T-helper 1 cell treated with Interleukin-12 subunit alpha and Interleukin-12 subunit beta and Interleukin-4 antibody, amounts not matched to agents 30 μg/mL and 1 μg/mL, for 36 hours (primary cell): ENCODE measurements at regions not wholly inside any gene's neighbourhood (a gene's known extent, or its start where the extent isn't known, plus 50 kb on each side); places are given as distances from the start of the nearest gene placed in this dataset.

Experiments used
- H3K27ac Mint-ChIP-seq: one replicate; pipeline ENCODE4 v1.8.0; 2021; ENCODE audit warnings: mild to moderate bottlenecking, mixed read lengths
- H3K27me3 Mint-ChIP-seq: one replicate; pipeline ENCODE4 v1.8.0; 2021; ENCODE audit warnings: low read depth, mixed read lengths
- H3K36me3 Mint-ChIP-seq: one replicate; pipeline ENCODE4 v1.8.0; 2021; ENCODE audit warnings: low read depth, mixed read lengths
- H3K4me1 Mint-ChIP-seq: one replicate; pipeline ENCODE4 v1.8.0; 2021; ENCODE audit warnings: low read depth, mixed read lengths
- H3K4me3 Mint-ChIP-seq: one replicate; pipeline ENCODE4 v1.8.0; 2021; ENCODE audit warnings: mild to moderate bottlenecking, moderate library complexity, mixed read lengths
- H3K9me3 Mint-ChIP-seq: one replicate; pipeline ENCODE4 v1.8.0; 2021; ENCODE audit warnings: mixed read lengths

DNA sequence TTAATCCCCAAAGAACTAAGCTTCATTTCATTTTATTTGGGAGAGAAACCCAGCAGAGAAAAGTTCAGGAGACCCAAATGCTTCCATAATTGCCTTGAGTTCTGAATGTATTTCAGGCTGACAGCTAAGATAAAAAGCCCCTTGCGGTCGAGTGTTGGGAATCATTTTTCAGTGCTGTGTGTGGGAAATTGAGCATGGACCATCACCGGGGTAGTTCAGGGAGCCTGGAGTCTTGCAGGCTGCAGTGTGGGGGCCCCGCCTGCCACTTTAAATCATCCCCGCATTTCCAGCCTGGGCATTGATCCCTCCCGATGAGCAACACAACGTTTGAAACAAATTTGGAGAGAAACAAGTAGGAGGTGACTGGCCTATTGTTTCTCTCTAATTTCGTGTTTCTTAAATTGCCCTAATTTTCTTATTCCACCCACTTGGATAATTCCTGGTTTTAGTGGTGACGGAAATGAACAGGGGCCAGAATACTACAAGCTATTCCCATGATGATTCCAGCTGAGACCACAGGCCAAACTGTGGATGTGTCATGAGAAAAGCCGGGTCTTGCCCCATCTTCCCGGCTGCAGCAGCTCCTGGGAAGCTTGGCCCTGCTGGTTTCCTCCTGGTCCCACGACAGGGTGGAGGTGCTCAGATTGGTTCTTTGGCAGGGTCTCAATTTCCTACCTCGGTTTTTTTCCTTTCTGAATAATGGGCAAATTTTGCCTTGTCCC is 75.1 kb downstream of the FOXL1 start:
- H3K4me1 Mint-ChIP-seq, result no peaks in the 10 kb centered on the region
- peaks cover 23% of the 10 kb centered on the region for H3K9me3 Mint-ChIP-seq
- H3K27ac Mint-ChIP-seq, result no peak overlapping the region
- H3K27me3 Mint-ChIP-seq, result no peaks in the 10 kb centered on the region
- no peak overlapping the region for H3K4me3 Mint-ChIP-seq
- H3K36me3 Mint-ChIP-seq, result no peaks in the 10 kb centered on the region

DNA sequence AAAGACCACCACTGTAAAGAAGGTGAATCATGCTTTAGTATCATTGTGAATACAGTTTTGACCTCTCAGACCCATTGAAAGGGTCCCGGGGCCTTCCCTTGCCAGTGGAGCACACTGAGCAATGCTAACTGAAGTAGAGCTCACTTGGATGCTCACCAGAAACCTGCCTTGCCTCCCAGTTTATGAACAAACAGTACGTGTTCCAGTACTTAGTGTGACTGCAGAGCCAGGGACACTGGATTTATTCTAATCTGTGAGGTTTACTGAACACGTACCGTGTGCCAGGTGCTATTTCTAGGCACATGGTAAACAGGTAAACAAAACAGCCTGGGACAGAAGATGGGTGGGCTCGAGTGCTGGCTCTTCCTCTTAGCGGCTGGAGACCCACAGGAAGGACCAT is 79.6 kb downstream of the FOXL1 start:
- Mint-ChIP-seq H3K27me3 (peaks cover 7% of the 10 kb centered on the region), H3K4me3 (no peak overlapping the region), H3K9me3 (peaks cover 32% of the 10 kb centered on the region), H3K36me3 (no peaks in the 10 kb centered on the region), H3K4me1 (no peaks in the 10 kb centered on the region), H3K27ac (no peak overlapping the region)

DNA sequence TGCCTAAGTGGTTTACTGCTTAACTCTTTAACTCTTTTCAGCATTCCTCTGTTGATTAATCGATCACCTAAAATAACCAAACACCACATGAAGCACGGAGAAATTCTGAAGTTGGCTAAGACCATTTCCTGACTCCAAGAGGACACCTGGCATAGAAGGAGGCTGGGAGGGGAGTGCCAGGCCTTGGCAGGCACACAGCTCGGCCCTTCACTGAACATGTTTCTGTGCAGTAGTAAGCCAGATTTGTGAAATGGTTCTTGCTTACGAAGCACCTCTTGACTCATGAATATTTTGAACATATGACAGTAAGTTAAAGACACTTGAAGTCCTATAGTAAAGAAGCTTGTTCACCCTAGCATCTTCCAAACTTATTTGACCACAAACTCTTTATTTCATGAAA is 82.3 kb downstream of the FOXL1 start:
- Mint-ChIP-seq H3K4me3 (no peak overlapping the region), H3K36me3 (no peaks in the 10 kb centered on the region), H3K27ac (no peak overlapping the region), H3K4me1 (peaks cover 20% of the 10 kb centered on the region), H3K27me3 (peaks cover 7% of the 10 kb centered on the region), H3K9me3 (peaks cover 25% of the 10 kb centered on the region)

DNA sequence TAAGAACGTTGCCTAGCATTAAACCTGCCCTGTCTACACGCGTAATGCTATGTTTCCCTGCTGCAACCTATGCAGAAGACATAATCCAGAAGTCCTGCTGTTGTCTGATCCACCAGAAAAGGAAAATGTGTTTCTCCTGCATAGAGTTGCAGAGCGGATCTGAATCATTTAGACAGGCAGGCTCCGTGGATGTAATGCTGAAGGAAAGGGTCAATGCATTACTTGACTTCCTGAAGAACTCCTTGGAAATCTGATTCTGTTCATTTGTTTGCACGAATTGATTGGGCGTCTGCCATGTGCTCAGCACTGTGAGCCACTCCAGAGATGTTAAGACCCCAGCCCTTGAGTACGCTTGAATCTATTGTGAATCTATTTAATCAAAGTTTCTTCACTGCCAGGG is 83.4 kb downstream of the FOXL1 start:
- H3K9me3 Mint-ChIP-seq, result peaks cover 21% of the 10 kb centered on the region
- H3K27ac Mint-ChIP-seq, result no peak overlapping the region
- peaks cover 7% of the 10 kb centered on the region for H3K27me3 Mint-ChIP-seq
- H3K4me1 Mint-ChIP-seq, result peaks cover 23% of the 10 kb centered on the region
- H3K36me3 Mint-ChIP-seq, result no peaks in the 10 kb centered on the region
- H3K4me3 Mint-ChIP-seq, result no peak overlapping the region

DNA sequence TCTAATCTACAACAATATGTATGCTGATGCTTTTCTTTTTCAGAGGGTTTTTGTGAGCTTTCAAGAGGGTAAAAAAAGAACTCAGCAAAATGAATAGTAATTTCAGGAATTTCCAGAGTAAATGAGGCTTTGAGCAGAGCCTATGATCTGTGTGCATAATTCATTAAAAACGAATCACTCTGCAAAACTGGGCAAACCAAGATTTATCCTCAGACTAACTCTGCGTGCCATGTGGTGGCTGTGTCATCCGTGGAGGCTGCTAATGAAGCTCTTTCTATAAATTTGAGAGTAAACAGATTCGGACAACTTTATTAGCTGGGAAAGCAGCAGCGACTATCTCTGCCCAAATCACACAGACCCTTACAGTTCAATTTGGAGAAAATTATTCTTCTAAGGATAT is 83.8 kb downstream of the FOXL1 start:
- no peak overlapping the region for H3K27ac Mint-ChIP-seq
- no peaks in the 10 kb centered on the region for H3K36me3 Mint-ChIP-seq
- peaks cover 21% of the 10 kb centered on the region for H3K9me3 Mint-ChIP-seq
- peaks cover 23% of the 10 kb centered on the region for H3K4me1 Mint-ChIP-seq
- no peak overlapping the region for H3K4me3 Mint-ChIP-seq
- H3K27me3 Mint-ChIP-seq, result peaks cover 7% of the 10 kb centered on the region

DNA sequence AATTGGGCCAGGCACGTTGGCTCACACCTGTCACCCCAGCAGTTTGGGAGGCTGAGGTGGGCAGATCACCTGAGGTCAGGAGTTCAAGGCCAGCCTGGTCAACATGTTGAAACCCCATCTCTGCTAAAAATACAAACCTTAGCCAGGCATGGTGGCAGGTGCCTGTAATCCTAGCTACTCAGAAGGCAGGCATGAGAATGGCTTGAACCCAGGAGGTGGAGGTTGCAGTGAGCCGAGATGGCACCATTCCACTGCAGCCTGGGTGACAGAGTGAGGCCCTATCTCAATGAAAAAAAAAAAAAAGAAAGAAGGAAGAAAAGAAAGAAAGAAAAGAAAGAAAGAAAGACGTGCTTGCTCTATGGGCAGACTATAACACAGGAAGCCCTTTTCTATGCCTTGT is 84.4 kb downstream of the FOXL1 start:
- H3K4me1 Mint-ChIP-seq, result peaks cover 23% of the 10 kb centered on the region
- H3K9me3 Mint-ChIP-seq, result peaks cover 21% of the 10 kb centered on the region
- no peaks in the 10 kb centered on the region for H3K36me3 Mint-ChIP-seq
- H3K4me3 Mint-ChIP-seq, result no peak overlapping the region
- H3K27ac Mint-ChIP-seq, result no peak overlapping the region
- H3K27me3 Mint-ChIP-seq, result peaks cover 7% of the 10 kb centered on the region

DNA sequence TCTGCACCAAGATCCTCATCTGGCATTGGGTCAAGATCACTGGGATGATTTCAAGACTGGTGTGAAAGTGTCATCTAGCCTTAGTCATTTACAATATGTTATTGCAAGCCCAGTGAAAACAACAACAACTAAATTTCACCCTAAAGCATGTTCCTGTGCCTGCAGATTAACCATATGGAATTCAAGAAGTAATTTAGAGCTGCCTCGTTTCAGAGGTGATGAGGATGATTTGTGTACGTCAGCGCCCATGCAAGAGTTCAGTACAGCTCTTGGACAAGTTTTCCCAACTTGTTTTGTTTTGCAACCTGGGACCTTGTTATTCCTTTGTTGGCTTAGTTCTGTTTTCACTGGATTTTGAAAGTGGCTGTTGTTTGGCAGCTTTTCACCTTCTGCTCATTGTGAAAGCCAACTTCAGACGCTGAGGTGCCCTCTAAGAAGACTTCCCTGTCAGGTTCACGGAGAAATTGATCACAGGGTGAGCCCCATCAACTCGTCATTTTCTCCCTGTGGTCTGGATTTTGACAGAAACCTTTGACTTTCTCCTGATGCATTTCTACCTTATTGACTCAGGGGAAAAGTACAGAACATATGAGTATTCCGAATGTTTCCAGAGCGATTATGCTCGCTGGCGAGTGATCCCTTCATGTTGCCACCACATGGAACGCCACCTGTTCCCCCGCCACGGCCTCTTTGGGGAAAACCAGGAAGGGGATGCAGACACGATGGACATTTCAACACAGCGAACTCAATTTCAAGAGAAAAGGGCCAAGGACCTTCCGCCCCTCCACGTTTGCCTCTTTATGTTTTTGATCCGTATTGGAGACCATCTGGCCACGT is 85.6 kb downstream of the FOXL1 start:
- H3K27me3 Mint-ChIP-seq, result peaks cover 13% of the 10 kb centered on the region

GRCh38 chr16:86664522-86665318 is 86.4 kb downstream of the FOXL1 start:
- no peaks in the 10 kb centered on the region for H3K36me3 Mint-ChIP-seq
- H3K9me3 Mint-ChIP-seq, result peaks cover 15% of the 10 kb centered on the region
- H3K27me3 Mint-ChIP-seq, result peaks cover 13% of the 10 kb centered on the region
- H3K4me3 Mint-ChIP-seq, result peak overlapping the region; percentile 73
- peaks cover 30% of the 10 kb centered on the region for H3K4me1 Mint-ChIP-seq
- H3K27ac Mint-ChIP-seq, result peak overlapping the region; percentile 93

More for the DNA sequence above, 85.6 kb downstream of the FOXL1 start:
- Mint-ChIP-seq H3K4me1 (peaks cover 28% of the 10 kb centered on the region), H3K36me3 (no peaks in the 10 kb centered on the region), H3K27ac (peak overlapping the region; percentile 93), H3K4me3 (peak overlapping the region; percentile 73), H3K9me3 (peaks cover 21% of the 10 kb centered on the region)

- H3K36me3 Mint-ChIP-seq, result no peaks in the 10 kb centered on the region
- H3K4me3 Mint-ChIP-seq, result no peak overlapping the region
- peak overlapping the region; percentile 93 for H3K27ac Mint-ChIP-seq
- peaks cover 10% of the 10 kb centered on the region for H3K9me3 Mint-ChIP-seq
- peaks cover 32% of the 10 kb centered on the region for H3K4me1 Mint-ChIP-seq
- H3K27me3 Mint-ChIP-seq, result peaks cover 13% of the 10 kb centered on the region
Observed at GRCh38 chr16:86665319-86665675, 86.9 kb downstream of the FOXL1 start.

GRCh38 chr16:86665929-86666328 is 87.6 kb downstream of the FOXL1 start:
- Mint-ChIP-seq H3K36me3 (no peaks in the 10 kb centered on the region), H3K27ac (no peak overlapping the region), H3K9me3 (peaks cover 6% of the 10 kb centered on the region), H3K27me3 (peaks cover 13% of the 10 kb centered on the region), H3K4me1 (peaks cover 32% of the 10 kb centered on the region), H3K4me3 (no peak overlapping the region)

DNA sequence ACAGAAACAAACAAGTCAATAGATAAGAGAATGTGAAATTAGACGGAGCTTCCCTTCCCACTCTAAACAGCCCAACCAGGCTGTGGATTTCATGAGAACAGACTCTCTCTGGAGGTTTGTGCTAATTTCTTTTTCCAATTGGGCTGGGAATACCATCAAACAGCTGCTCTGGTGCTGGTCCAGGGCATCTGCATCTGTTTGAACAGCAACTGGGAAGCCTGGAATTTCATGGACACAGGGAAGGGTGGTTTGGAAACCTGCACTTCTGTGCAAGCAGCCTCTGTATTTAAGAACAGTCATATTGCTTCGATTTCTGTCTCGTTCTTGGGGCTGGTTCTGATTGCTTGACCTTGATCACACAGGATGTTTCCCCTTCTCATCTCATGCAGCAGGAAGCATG is 88.7 kb downstream of the FOXL1 start:
- Mint-ChIP-seq H3K4me3 (no peak overlapping the region), H3K27me3 (peaks cover 9% of the 10 kb centered on the region), H3K27ac (no peak overlapping the region), H3K9me3 (no peaks in the 10 kb centered on the region), H3K36me3 (no peaks in the 10 kb centered on the region), H3K4me1 (peaks cover 32% of the 10 kb centered on the region)

DNA sequence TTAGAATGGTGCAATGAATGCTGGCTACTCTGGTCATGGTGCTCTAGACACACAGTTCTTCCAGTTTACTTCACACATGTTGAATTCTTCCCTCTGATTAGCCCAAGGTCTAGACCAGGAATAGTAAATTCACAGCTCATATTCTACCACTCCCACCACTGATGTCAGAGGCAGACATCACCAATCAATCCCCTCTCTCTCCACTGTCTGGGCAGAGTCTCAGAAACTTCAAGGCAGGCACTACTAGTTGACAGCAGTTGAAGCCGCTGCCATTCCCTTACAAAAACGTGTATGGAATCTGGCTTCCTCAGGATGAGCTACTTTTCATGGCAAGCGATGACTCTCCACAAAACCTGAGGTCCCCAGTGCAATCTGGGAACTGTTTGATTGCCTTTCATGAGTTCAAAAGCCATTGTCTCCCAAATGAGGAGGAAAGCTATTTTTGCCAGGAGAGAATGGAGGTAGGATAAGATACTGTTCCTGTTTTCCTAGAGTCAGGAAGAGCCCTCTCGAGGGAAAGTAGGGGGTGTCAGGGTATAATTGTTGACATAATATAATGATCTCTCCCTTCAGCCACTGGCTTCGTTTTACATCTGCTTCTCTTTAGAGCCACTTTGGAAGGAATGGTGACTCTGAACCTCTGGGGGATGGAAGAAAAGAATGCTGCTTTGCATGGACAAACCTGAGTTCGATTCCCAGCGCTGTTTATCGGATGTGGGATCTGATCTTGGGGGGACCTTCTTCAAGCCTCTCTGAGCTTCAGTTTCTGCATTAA is 90.0 kb downstream of the FOXL1 start:
- Mint-ChIP-seq H3K4me3 (no peak overlapping the region), H3K27ac (no peak overlapping the region), H3K36me3 (no peaks in the 10 kb centered on the region), H3K9me3 (no peaks in the 10 kb centered on the region), H3K27me3 (peaks cover 9% of the 10 kb centered on the region), H3K4me1 (peaks cover 31% of the 10 kb centered on the region)

DNA sequence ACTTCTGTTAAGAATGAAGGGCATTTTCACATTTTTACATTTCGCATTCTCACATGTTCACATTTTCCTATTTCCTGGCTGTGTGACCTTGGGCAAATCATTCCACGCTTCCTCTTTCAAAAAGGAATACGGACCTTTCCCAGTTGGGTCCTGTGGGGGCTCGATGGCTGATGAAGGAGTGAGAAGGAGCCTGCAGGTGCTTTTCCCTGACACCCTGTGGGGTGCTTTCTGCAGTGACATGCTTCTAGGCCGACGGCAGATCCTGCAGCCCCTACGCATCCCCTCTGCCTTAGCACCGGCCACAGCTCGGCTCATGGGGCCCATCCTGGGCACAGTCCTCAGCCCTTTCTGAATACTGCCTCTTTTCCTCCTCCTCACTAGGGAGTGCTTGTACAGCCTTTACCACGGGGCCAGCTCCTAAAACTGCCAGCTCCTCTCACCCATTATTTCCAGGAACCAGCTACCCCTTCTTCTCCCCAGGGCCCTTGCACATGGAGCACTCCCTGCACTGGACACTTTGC is 91.0 kb downstream of the FOXL1 start:
- H3K9me3 Mint-ChIP-seq, result no peaks in the 10 kb centered on the region
- H3K4me1 Mint-ChIP-seq, result peaks cover 21% of the 10 kb centered on the region
- H3K36me3 Mint-ChIP-seq, result no peaks in the 10 kb centered on the region
- H3K27ac Mint-ChIP-seq, result no peak overlapping the region
- H3K4me3 Mint-ChIP-seq, result no peak overlapping the region
- H3K27me3 Mint-ChIP-seq, result peaks cover 9% of the 10 kb centered on the region
